ENCODE measurements at regions not wholly inside any gene's neighbourhood (a gene's known extent, or its start where the extent isn't known, plus 50 kb on each side); places are given as distances from the start of the nearest gene placed in this dataset.

DNA sequence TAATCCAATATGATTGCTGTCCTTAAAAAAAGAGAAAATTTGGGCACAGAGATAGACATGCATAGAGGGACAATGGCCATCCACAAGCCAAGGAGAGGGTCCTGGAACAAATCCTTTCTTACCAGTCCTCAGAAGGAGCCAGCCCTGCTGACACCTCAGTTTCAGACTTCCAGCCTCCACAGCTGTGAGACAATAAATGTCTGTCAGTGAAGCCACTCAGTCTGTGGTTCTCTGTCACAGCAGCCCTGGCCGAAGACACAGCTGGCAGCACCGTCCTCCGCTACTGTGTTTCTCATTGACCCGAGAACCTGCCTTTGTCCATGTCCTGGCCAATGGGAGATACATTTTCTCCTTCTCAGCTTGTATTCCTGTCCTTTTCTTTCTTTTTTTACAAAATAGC is 207.9 kb downstream of the TM9SF2 start:
- DNase-seq (ENCODE audit: low read depth), result no peak

DNA sequence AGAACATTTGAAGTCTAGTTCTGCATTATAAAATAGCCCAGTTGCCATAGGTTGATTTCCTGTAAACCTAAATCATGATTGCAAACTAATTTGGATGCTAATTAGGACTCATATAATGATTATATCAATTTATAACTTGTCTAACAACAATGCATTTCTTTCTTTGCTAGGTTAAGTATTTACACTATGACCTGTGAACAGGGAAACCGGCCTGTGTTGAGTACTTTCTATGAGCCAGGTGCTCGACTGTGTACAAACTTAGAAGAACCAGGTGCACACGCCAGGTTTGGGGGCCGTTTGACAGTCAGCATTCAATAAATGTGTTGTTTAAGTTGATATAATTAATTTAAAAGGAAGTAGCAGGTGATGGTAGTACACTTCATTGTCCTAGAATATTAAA is 203.1 kb downstream of the TM9SF2 start:
- Histone ChIP-seq H3K9ac (ENCODE audit: low read length) (no peak overlapping the region), H3K4me1 (ENCODE audit: control insufficient read depth, insufficient read depth, low read length) (no peaks in the 10 kb centered on the region), H3K4me3 (ENCODE audit: low read length) (no peak overlapping the region), H3K9me3 (ENCODE audit: control insufficient read depth, low read length) (no peaks in the 10 kb centered on the region), H3K27me3 (replicated peaks; ENCODE audit: control insufficient read depth, insufficient read depth, low read length) (no peaks in the 10 kb centered on the region), H3K36me3 (ENCODE audit: control insufficient read depth, insufficient read depth, low read length, severe bottlenecking) (no peaks in the 10 kb centered on the region)
- DNase-seq (ENCODE audit: low read depth), result no peak

More for the DNA sequence above, 207.9 kb downstream of the TM9SF2 start:
- no peak overlapping the region for H3K4me3 ChIP-seq (ENCODE audit: low read length)
- no peaks in the 10 kb centered on the region for H3K9me3 ChIP-seq (ENCODE audit: control insufficient read depth, low read length)
- H3K9ac ChIP-seq (ENCODE audit: low read length), result no peak overlapping the region
- no peaks in the 10 kb centered on the region for H3K36me3 ChIP-seq (ENCODE audit: control insufficient read depth, insufficient read depth, low read length, severe bottlenecking)
- no peaks in the 10 kb centered on the region for H3K4me1 ChIP-seq (ENCODE audit: control insufficient read depth, insufficient read depth, low read length)
- H3K27me3 ChIP-seq (replicated peaks; ENCODE audit: control insufficient read depth, insufficient read depth, low read length), result no peaks in the 10 kb centered on the region

DNA sequence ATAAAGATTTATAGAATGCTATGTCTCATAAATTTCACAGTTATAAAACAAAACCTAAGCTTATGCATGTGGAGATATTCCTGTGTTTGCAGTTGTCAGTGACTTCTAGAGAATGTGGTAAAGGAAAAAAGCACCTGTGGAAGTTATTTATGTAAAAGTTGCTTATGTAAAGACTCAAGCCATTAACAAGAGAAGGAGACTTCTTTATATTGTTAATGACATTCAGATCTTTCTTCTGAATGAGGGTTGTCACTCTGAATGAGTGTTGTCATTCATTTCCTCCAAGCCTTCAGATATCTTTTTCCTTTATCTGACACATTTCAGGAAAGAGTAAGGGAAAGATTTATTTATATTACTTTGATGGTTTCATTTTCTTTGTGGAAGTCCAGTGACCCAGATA is 202.6 kb downstream of the TM9SF2 start:
- no peak overlapping the region for H3K4me3 ChIP-seq (ENCODE audit: low read length)
- no peaks in the 10 kb centered on the region for H3K27me3 ChIP-seq (replicated peaks; ENCODE audit: control insufficient read depth, insufficient read depth, low read length)
- no peaks in the 10 kb centered on the region for H3K36me3 ChIP-seq (ENCODE audit: control insufficient read depth, insufficient read depth, low read length, severe bottlenecking)
- H3K9ac ChIP-seq (ENCODE audit: low read length), result no peak overlapping the region
- no peaks in the 10 kb centered on the region for H3K9me3 ChIP-seq (ENCODE audit: control insufficient read depth, low read length)
- no peak for DNase-seq (ENCODE audit: low read depth)
- no peaks in the 10 kb centered on the region for H3K4me1 ChIP-seq (ENCODE audit: control insufficient read depth, insufficient read depth, low read length)

DNA sequence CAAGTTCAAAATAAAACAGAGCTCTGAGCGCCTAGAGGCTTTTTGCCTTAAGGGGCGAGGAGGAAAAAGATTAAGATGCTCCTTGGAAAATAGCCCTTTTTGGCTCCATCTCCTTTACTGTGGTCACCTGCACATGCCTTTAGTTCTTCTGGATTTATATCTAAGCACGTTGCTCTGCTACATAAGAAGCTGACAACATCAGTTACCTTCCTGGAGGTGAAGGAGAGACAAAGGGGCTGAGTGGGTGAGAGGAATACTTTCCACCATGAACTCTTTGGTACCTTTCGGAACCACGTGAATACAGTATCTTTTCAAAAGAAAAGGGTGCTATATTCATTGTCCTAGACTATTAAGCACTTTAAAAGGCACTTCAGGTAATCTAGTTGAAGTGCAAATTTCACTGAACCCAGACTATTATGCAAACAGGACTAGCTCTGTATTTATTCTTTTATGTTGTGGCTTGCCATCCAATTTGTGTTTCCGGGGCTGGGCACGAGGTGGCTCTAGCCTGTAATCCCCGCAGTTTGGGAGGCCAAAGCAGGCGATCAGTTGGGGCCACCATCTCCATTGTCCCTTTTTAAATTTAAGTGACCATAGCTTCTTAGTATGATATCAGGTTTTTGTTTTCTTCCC is 201.5 kb downstream of the TM9SF2 start:
- no peak overlapping the region for H3K9ac ChIP-seq (ENCODE audit: low read length)
- DNase-seq (ENCODE audit: low read depth), result no peak
- no peaks in the 10 kb centered on the region for H3K4me1 ChIP-seq (ENCODE audit: control insufficient read depth, insufficient read depth, low read length)
- no peaks in the 10 kb centered on the region for H3K9me3 ChIP-seq (ENCODE audit: control insufficient read depth, low read length)
- H3K4me3 ChIP-seq (ENCODE audit: low read length), result no peak overlapping the region
- H3K27me3 ChIP-seq (replicated peaks; ENCODE audit: control insufficient read depth, insufficient read depth, low read length), result no peaks in the 10 kb centered on the region
- no peaks in the 10 kb centered on the region for H3K36me3 ChIP-seq (ENCODE audit: control insufficient read depth, insufficient read depth, low read length, severe bottlenecking)

DNA sequence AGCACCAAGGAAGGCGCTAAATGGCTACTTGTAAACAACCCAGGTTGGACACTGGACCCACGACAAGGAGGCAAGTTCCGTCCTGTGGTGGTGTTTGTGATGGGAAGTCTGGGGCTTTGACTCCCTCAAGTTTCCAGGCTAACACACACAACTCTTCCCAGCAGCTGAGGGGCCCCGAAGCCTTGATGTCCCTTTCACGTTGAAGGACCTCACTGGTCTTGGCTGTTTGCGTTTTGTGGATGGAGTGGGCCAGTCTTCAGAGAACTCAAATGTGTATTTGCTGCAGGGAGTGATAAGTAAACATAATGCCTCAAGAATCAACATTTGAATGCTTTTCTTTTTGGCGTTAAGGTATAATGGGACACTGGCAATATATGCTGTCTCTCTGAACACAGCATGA is 199.2 kb downstream of the TM9SF2 start:
- Histone ChIP-seq H3K36me3 (ENCODE audit: control insufficient read depth, insufficient read depth, low read length, severe bottlenecking) (no peaks in the 10 kb centered on the region), H3K4me1 (ENCODE audit: control insufficient read depth, insufficient read depth, low read length) (no peaks in the 10 kb centered on the region), H3K9me3 (ENCODE audit: control insufficient read depth, low read length) (no peaks in the 10 kb centered on the region), H3K4me3 (ENCODE audit: low read length) (no peak overlapping the region), H3K27me3 (replicated peaks; ENCODE audit: control insufficient read depth, insufficient read depth, low read length) (no peaks in the 10 kb centered on the region), H3K9ac (ENCODE audit: low read length) (no peak overlapping the region)
- DNase-seq (ENCODE audit: low read depth), result no peak

DNA sequence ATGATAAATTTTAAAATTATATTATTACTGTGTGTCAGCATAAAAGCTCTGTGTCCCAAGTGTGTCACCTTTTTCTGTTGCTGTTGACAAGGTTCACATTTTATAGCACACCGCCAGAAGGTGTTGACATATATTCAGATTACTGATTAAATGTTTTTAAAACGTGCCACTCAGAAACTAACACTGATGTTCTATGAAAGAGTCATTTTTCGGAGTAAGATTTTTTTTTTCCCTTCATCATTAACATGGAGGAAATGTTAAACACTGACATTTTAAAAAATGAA is 197.5 kb downstream of the TM9SF2 start:
- Histone ChIP-seq H3K27me3 (replicated peaks; ENCODE audit: control insufficient read depth, insufficient read depth, low read length) (peaks cover 8% of the 10 kb centered on the region), H3K4me1 (ENCODE audit: control insufficient read depth, insufficient read depth, low read length) (no peaks in the 10 kb centered on the region), H3K4me3 (ENCODE audit: low read length) (no peak overlapping the region), H3K36me3 (ENCODE audit: control insufficient read depth, insufficient read depth, low read length, severe bottlenecking) (no peaks in the 10 kb centered on the region), H3K9me3 (ENCODE audit: control insufficient read depth, low read length) (no peaks in the 10 kb centered on the region), H3K9ac (ENCODE audit: low read length) (no peak overlapping the region)
- DNase-seq (ENCODE audit: low read depth), result no peak

DNA sequence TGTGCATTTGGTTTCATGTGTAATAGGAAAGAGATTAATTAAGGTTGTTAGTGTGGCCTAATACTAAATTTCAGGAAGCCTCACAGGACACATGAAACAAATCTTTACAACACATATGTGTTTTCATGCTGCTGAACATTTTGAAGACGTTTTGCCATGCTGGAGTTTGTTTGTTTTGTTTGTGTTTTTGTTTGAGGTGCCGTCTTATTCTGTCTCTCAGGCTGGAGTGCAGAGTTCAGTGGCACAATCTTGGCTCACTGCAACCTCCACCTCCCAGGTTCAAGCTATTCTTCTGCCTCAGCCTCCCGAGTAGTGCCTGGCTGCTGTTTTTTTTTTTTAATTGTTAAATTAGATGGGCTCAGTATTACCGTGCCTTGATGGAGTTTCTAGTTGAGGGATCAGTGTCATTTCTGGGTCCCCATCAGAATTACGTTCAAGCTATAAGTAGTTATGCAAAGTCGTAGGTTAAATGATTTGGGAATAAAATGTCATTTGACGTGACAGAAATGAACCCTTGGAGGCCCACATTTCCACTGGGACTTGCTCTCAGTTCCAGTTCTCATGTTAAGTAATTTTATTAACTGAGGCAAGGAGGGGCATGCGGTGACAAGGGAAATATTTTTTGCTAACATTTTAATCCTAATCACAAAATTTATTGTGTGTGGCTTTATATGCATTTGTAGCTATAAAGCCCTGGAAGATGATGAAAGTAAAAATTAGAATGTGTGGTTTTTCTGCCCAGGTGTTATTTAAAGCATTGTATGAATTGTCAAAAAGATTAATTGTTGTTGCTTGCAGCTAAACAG is 196.9 kb downstream of the TM9SF2 start:
- Histone ChIP-seq H3K9ac (ENCODE audit: low read length) (no peak overlapping the region), H3K27me3 (replicated peaks; ENCODE audit: control insufficient read depth, insufficient read depth, low read length) (peaks cover 13% of the 10 kb centered on the region), H3K9me3 (ENCODE audit: control insufficient read depth, low read length) (no peaks in the 10 kb centered on the region), H3K4me3 (ENCODE audit: low read length) (no peak overlapping the region), H3K36me3 (ENCODE audit: control insufficient read depth, insufficient read depth, low read length, severe bottlenecking) (no peaks in the 10 kb centered on the region), H3K4me1 (ENCODE audit: control insufficient read depth, insufficient read depth, low read length) (no peaks in the 10 kb centered on the region)
- DNase-seq (ENCODE audit: low read depth), result no peak

DNA sequence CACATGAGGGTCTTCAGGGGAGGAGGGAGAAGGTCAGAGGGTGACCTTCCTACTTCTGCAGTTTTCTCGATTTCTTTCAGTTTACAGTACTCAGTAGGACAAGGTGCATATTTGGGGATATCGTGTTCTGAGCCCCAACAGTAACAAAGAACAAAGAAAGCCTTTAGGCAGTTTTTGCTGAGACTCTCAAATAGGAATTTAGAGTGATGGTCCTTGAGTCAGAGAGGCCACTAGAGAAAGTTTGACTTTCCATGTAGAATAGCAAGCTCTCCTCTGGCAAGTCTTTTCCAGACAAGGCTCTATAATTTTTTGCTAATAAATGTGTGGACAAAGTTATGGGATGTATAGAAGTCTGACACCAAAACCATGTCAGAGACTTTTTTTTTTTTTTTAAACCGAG is 194.6 kb downstream of the TM9SF2 start:
- Histone ChIP-seq H3K4me1 (ENCODE audit: control insufficient read depth, insufficient read depth, low read length) (no peaks in the 10 kb centered on the region), H3K9me3 (ENCODE audit: control insufficient read depth, low read length) (no peaks in the 10 kb centered on the region), H3K9ac (ENCODE audit: low read length) (no peak overlapping the region), H3K4me3 (ENCODE audit: low read length) (no peak overlapping the region), H3K36me3 (ENCODE audit: control insufficient read depth, insufficient read depth, low read length, severe bottlenecking) (no peaks in the 10 kb centered on the region), H3K27me3 (replicated peaks; ENCODE audit: control insufficient read depth, insufficient read depth, low read length) (peaks cover 13% of the 10 kb centered on the region)
- no peak for DNase-seq (ENCODE audit: low read depth)

DNA sequence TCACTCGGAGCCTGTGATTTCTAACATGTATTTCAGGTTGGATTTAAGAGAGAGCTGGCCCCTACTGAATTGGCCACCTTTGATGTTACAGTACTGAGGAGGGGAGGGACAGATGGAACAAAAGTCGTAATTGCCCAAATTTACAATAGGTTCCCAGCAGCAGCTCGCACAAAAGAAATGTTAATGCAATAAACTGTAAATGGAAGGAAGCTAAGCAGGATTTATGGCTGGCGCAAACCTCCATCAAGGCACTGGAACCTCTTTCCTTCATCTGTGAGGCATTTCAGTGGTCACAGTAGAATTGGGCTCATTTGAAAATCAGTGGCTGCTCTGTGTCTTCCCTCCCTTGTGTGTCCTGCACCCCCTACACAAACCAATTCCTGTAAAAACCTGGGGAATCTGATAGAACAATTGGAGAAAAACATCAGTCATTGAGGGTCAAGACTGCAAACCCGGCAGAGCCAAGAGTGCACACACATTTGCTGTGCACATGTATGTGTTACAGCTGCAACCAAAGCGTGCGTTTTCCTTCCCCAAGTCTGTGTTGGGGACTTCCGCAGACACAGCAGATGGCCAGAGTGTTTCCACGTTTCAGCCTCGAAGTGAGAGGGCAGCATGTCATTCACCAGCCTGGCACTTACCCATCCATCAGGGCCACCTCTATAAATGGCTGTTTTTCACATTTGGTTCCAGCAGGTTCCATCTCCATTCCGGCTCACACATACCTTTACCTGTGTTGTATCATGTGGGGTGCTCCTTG is 192.8 kb downstream of the TM9SF2 start:
- Histone ChIP-seq H3K4me3 (ENCODE audit: low read length) (no peak overlapping the region), H3K27me3 (replicated peaks; ENCODE audit: control insufficient read depth, insufficient read depth, low read length) (peaks cover 16% of the 10 kb centered on the region), H3K36me3 (ENCODE audit: control insufficient read depth, insufficient read depth, low read length, severe bottlenecking) (no peaks in the 10 kb centered on the region), H3K9me3 (ENCODE audit: control insufficient read depth, low read length) (no peaks in the 10 kb centered on the region), H3K4me1 (ENCODE audit: control insufficient read depth, insufficient read depth, low read length) (no peaks in the 10 kb centered on the region), H3K9ac (ENCODE audit: low read length) (no peak overlapping the region)
- DNase-seq (ENCODE audit: low read depth), result no peak

DNA sequence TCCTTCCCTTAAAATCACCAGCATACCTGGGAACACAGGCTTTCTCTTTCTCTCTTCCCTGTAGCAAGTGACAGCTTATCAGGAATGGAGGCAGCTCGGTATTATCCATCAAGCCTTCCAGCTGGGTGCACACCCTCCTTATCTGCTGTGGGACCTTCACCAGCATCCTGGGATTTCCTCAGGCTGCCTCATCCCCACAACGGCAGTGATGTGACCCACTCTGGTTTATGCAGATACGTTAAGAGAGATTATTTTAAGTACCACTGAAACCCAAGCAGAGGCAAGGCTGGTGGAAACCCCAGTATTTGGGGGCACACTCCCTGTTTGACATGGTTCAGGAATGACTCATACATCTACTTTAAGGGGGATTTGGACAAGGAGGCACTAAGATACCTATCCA is 192.1 kb downstream of the TM9SF2 start:
- H3K9ac ChIP-seq (ENCODE audit: low read length), result no peak overlapping the region
- no peak for DNase-seq (ENCODE audit: low read depth)
- H3K27me3 ChIP-seq (replicated peaks; ENCODE audit: control insufficient read depth, insufficient read depth, low read length), result peaks cover 16% of the 10 kb centered on the region
- H3K9me3 ChIP-seq (ENCODE audit: control insufficient read depth, low read length), result no peaks in the 10 kb centered on the region
- H3K4me1 ChIP-seq (ENCODE audit: control insufficient read depth, insufficient read depth, low read length), result no peaks in the 10 kb centered on the region
- H3K4me3 ChIP-seq (ENCODE audit: low read length), result no peak overlapping the region
- no peaks in the 10 kb centered on the region for H3K36me3 ChIP-seq (ENCODE audit: control insufficient read depth, insufficient read depth, low read length, severe bottlenecking)

DNA sequence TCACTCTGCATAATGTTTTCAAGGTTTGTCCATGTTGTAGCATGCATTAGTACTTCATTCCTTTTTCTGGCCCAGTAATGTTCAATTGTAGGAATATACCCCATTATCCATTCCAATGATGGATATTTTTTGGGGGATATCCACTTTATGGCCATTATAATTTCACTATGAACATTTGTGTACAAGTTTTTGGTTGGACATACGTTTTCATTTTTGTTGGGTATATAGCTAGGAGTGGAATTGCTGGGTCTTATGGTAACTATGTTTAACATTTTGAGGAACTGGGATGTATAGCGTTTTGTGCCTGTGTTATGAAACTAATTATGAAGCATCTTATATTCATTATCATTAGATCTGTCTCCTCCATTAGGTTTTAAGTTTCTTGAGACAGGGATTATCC is 191.6 kb downstream of the TM9SF2 start:
- peaks cover 16% of the 10 kb centered on the region for H3K27me3 ChIP-seq (replicated peaks; ENCODE audit: control insufficient read depth, insufficient read depth, low read length)
- no peak overlapping the region for H3K9ac ChIP-seq (ENCODE audit: low read length)
- no peak overlapping the region for H3K4me3 ChIP-seq (ENCODE audit: low read length)
- no peaks in the 10 kb centered on the region for H3K36me3 ChIP-seq (ENCODE audit: control insufficient read depth, insufficient read depth, low read length, severe bottlenecking)
- no peaks in the 10 kb centered on the region for H3K9me3 ChIP-seq (ENCODE audit: control insufficient read depth, low read length)
- H3K4me1 ChIP-seq (ENCODE audit: control insufficient read depth, insufficient read depth, low read length), result no peaks in the 10 kb centered on the region
- no peak for DNase-seq (ENCODE audit: low read depth)

Measured in adipocyte (in vitro differentiated cells).